ENCODE measurements at regions not wholly inside any gene's neighbourhood (a gene's known extent, or its start where the extent isn't known, plus 50 kb on each side); places are given as distances from the start of the nearest gene placed in this dataset.

DNA sequence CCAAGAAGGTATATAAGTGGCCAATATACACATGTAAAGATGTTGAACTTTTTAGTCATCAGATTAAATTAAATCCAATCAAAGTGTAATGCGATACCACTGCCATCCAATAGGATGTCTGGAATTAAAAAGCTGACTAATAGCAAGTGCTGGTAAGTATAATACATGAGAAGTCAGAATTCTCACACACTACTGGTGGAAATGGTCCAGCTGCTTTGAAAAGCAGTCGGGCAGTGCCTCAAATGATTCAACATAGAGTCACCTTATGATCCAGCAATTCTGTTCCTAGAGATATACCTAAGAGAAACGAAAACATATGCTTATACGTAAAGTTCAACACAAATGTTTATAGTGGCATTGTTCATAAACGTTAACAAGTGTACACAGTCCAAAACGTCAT is 124.1 kb upstream of the MYT1L start:
- TF ChIP-seq CTCF (IDR thresholded peaks at IDR 0.05; ENCODE audit: poor library complexity) (no peak), EZH2 (IDR thresholded peaks at IDR 0.05; ENCODE audit: borderline replicate concordance) (no peak)
